ENCODE measurements at regions not wholly inside any gene's neighbourhood (a gene's known extent, or its start where the extent isn't known, plus 50 kb on each side); places are given as distances from the start of the nearest gene placed in this dataset.

- H3K27ac ChIP-seq, result no peak overlapping the region
- TF ChIP-seq ZFX (IDR thresholded peaks at IDR 0.05) (no peak), CTCF (conservative IDR thresholded peaks at IDR 0.05) (no peak)
Observed at GRCh38 chr19:32146664-32147063, 198.7 kb upstream of the ZNF507 start.

GRCh38 chr19:32150605-32151004 is 194.8 kb upstream of the ZNF507 start:
- no peak for TF ChIP-seq CTCF (conservative IDR thresholded peaks at IDR 0.05)
- TF ChIP-seq ZFX (IDR thresholded peaks at IDR 0.05), result no peak
- H3K27ac ChIP-seq, result no peak overlapping the region

GRCh38 chr19:32154418-32154817 is 191.0 kb upstream of the ZNF507 start:
- no peak overlapping the region for H3K27ac ChIP-seq
- TF ChIP-seq CTCF (conservative IDR thresholded peaks at IDR 0.05) (no peak), ZFX (IDR thresholded peaks at IDR 0.05) (no peak)

GRCh38 chr19:32164384-32164992 is 180.9 kb upstream of the ZNF507 start:
- H3K27ac ChIP-seq, result no peak overlapping the region
- no peak for TF ChIP-seq ZFX (IDR thresholded peaks at IDR 0.05)
- no peak for TF ChIP-seq CTCF (conservative IDR thresholded peaks at IDR 0.05)

- TF ChIP-seq CTCF (conservative IDR thresholded peaks at IDR 0.05) (no peak), ZFX (IDR thresholded peaks at IDR 0.05) (no peak)
Observed at GRCh38 chr19:32165141-32165540, 180.3 kb upstream of the ZNF507 start.

GRCh38 chr19:32165750-32166149 is 179.7 kb upstream of the ZNF507 start:
- TF ChIP-seq CTCF (conservative IDR thresholded peaks at IDR 0.05), result no peak
- TF ChIP-seq ZFX (IDR thresholded peaks at IDR 0.05), result no peak
- H3K27ac ChIP-seq, result no peak overlapping the region

More at GRCh38 chr19:32165141-32165540, 180.3 kb upstream of the ZNF507 start:
- H3K27ac ChIP-seq, result no peak overlapping the region

GRCh38 chr19:32166238-32166637 is 179.2 kb upstream of the ZNF507 start:
- H3K27ac ChIP-seq, result no peak overlapping the region
- TF ChIP-seq CTCF (conservative IDR thresholded peaks at IDR 0.05), result no peak
- no peak for TF ChIP-seq ZFX (IDR thresholded peaks at IDR 0.05)

All from C4-2B (cell line).